NT2/D1 (cell line): ENCODE measurements at regions not wholly inside any gene's neighbourhood (a gene's known extent, or its start where the extent isn't known, plus 50 kb on each side); places are given as distances from the start of the nearest gene placed in this dataset.

ENCODE experiments used
- DNase-seq: peaks from one replicate; pipeline ENCODE4 v3.0.0-alpha.2; 2011; ENCODE audit warnings: low read depth, low spot score
- H3K27me3 ChIP-seq: 2 replicates; pipeline ENCODE4 v1.6.0; 2011; ENCODE audit warnings: mild to moderate bottlenecking; ENCODE audit not compliant: insufficient read length, insufficient read depth
- H3K36me3 ChIP-seq: 2 replicates; pipeline ENCODE4 v1.6.1; 2011; ENCODE audit warnings: mild to moderate bottlenecking, low read length, mixed read lengths; ENCODE audit not compliant: insufficient read depth, insufficient read length
- H3K4me1 ChIP-seq: 2 replicates; pipeline ENCODE4 v1.5.1; 2011; ENCODE audit not compliant: insufficient read depth, insufficient read length
- H3K4me3 ChIP-seq: 2 replicates; pipeline ENCODE4 v1.5.1; 2011; ENCODE audit warnings: low read depth; ENCODE audit not compliant: insufficient read length
- H3K9ac ChIP-seq: 2 replicates; pipeline ENCODE4 v1.6.0; 2011; ENCODE audit warnings: low read depth; ENCODE audit not compliant: insufficient read length
- H3K9me3 ChIP-seq: 2 replicates; pipeline ENCODE4 v1.5.1; 2011; ENCODE audit warnings: mild to moderate bottlenecking, low read length; ENCODE audit not compliant: insufficient read depth
- SUZ12 ChIP-seq: IDR thresholded peaks from 2 replicates; pipeline ENCODE4 v1.6.1; 2011; ENCODE audit not compliant: insufficient read length, insufficient read depth; ENCODE audit errors: extremely low read depth
- YY1 ChIP-seq: IDR thresholded peaks from 2 replicates; pipeline ENCODE4 v1.6.1; 2011; ENCODE audit not compliant: insufficient read length, insufficient read depth
- ZNF274 ChIP-seq: IDR thresholded peaks from 2 replicates; pipeline ENCODE4 v1.6.1; 2011; ENCODE audit warnings: mild to moderate bottlenecking, low read depth, low read length

- Histone ChIP-seq H3K36me3 (no peaks in the 10 kb centered on the region), H3K27me3 (no peaks in the 10 kb centered on the region), H3K4me3 (no peak overlapping the region), H3K9ac (no peak overlapping the region), H3K9me3 (peaks cover 28% of the 10 kb centered on the region), H3K4me1 (peaks cover 4% of the 10 kb centered on the region)
- TF ChIP-seq ZNF274 (no peak), YY1 (no peak), SUZ12 (no peak)
- DNase-seq = no peak
Observed at GRCh38 chr9:96117398-96118080, 184.4 kb downstream of the HSD17B3 start.

GRCh38 chr9:96116275-96117064, 185.5 kb downstream of the HSD17B3 start:
- TF ChIP-seq YY1 = no peak
- TF ChIP-seq SUZ12 = no peak
- no peak for TF ChIP-seq ZNF274
- Histone ChIP-seq H3K9me3 (peaks cover 18% of the 10 kb centered on the region), H3K36me3 (no peaks in the 10 kb centered on the region), H3K9ac (no peak overlapping the region), H3K27me3 (peaks cover 10% of the 10 kb centered on the region), H3K4me1 (peaks cover 4% of the 10 kb centered on the region), H3K4me3 (no peak overlapping the region)
- DNase-seq = no peak

GRCh38 chr9:96115836-96116235, 186.1 kb downstream of the HSD17B3 start:
- no peak for DNase-seq
- Histone ChIP-seq H3K4me1 (peaks cover 4% of the 10 kb centered on the region), H3K9me3 (peaks cover 18% of the 10 kb centered on the region; the same call in 1 of the 2 replicates), H3K4me3 (no peak overlapping the region), H3K27me3 (peaks cover 15% of the 10 kb centered on the region), H3K9ac (no peak overlapping the region), H3K36me3 (no peaks in the 10 kb centered on the region)
- no peak for TF ChIP-seq SUZ12
- no peak for TF ChIP-seq YY1
- TF ChIP-seq ZNF274 = no peak

GRCh38 chr9:96113032-96113431, 188.9 kb downstream of the HSD17B3 start:
- H3K4me3 ChIP-seq = no peak overlapping the region
- peaks cover 4% of the 10 kb centered on the region for H3K4me1 ChIP-seq
- H3K9ac ChIP-seq = no peak overlapping the region
- TF ChIP-seq ZNF274 = no peak
- TF ChIP-seq SUZ12 = no peak
- no peak for TF ChIP-seq YY1
- H3K36me3 ChIP-seq = no peaks in the 10 kb centered on the region
- no peak for DNase-seq
- H3K9me3 ChIP-seq = no peaks in the 10 kb centered on the region
- peaks cover 43% of the 10 kb centered on the region for H3K27me3 ChIP-seq

DNA sequence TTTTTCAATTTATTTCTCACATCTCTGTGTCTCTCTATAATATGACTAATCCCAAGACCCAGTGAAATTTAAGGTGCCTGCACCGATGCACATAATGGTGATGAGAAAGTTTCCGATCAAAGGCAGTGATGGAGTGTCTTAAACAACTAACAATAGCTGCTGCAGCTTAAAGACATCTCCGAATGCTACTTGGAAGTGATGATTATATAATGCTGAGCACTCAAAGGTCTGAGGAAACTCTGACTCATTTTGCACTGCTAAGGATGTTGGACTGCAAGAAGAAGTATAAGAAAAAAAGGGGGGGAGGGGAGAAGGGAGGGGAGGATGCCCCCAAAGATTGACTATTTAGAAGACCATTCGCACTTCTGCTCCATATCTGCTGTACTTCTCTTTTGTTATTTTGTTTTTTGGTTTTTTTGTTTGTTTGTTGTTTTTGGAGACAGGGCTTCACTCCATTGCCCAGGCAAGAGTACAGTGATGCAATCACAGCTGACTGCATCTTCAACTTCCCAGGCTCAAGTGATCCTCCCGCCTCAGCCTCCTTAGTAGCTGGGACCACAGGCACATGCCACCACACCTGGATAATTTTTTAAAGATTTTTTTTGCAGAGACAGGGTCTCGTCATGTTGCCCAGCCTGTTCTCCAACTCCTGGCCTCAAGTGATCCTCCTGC, 192.2 kb downstream of the HSD17B3 start:
- DNase-seq = no peak
- TF ChIP-seq YY1 (no peak), SUZ12 (no peak), ZNF274 (no peak)
- H3K9me3 ChIP-seq = peaks cover 18% of the 10 kb centered on the region
- H3K36me3 ChIP-seq = no peaks in the 10 kb centered on the region
- H3K9ac ChIP-seq = no peak overlapping the region
- no peaks in the 10 kb centered on the region for H3K4me1 ChIP-seq
- H3K4me3 ChIP-seq = no peak overlapping the region
- H3K27me3 ChIP-seq = peaks cover 66% of the 10 kb centered on the region

DNA sequence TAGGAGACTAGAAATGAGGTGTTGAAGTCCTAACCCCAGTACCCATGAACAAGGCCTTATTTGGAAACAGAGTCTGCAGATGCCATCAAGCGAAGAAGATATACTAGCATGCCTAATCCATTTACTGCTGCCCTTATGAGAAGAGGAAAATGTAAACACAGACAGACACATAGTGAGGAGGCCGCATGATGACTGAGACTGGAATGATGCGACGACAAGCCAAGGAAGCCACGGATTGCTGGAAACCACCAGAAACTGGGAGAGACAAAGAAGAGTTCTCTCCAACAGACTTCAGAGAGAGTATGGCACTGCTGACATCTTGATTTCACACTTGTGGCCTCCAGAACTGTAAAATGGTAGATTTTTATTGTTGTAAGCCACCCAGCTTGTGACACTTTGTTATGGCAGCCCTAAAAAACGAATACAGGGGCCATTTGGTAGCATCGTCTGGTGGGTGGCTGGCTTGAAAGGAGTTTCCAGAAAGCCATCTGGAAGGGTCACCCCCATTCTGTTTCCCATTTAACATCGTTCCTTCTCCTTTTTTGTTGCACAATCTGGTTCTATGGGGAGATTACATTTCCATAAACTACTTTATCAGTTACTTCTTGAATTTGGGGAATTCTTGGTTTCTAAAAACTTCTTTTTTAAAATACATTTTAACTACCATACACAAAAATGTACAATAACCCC, 193.1 kb downstream of the HSD17B3 start:
- Histone ChIP-seq H3K4me1 (no peaks in the 10 kb centered on the region), H3K36me3 (no peaks in the 10 kb centered on the region), H3K27me3 (peaks cover 66% of the 10 kb centered on the region), H3K9ac (no peak overlapping the region), H3K9me3 (peaks cover 22% of the 10 kb centered on the region), H3K4me3 (no peak overlapping the region)
- no peak for TF ChIP-seq YY1
- no peak for TF ChIP-seq SUZ12
- TF ChIP-seq ZNF274 = no peak
- DNase-seq = no peak
